ENCODE measurements at regions not wholly inside any gene's neighbourhood (a gene's known extent, or its start where the extent isn't known, plus 50 kb on each side); places are given as distances from the start of the nearest gene placed in this dataset.

DNA sequence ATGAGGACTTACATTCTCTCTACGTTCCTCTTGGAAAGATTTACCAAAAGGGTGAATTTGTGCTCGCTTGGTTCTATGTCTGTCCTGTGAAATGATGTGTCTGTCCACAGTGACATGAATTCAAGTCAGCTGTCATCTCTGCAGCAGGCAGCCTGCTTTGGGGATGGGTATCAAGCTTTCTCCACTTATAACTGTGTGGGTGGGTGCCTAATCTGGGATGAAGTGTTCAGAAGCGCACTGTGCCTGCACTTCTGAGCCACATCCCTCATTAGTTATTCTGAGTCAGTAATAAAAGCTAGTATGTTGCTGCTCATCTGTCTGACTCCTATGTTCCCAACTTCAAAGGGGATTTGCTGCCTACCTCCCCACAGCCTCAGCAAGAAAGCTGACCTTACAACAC, 86.1 kb upstream of the TUBA3C start:
- intact Hi-C loops (cut with DNase I), result no loop called here

GRCh38 chr13:19266979-19267378, 85.4 kb upstream of the TUBA3C start:
- no peaks in the 10 kb centered on the region for H3K27me3 ChIP-seq
- intact Hi-C loops (cut with DNase I), result no loop called here
- no peaks in the 10 kb centered on the region for H3K4me1 ChIP-seq
- no peak overlapping the region for H3K4me3 ChIP-seq
- no peaks in the 10 kb centered on the region for H3K9me3 ChIP-seq
- DNase-seq (ENCODE audit: low spot score in 2 of 2), result no peak
- TF ChIP-seq CTCF (IDR thresholded peaks at IDR 0.05), result no peak
- H3K27ac ChIP-seq, result no peak overlapping the region
- H3K36me3 ChIP-seq, result no peaks in the 10 kb centered on the region

More for the DNA sequence above, 86.1 kb upstream of the TUBA3C start:
- H3K36me3 ChIP-seq, result no peaks in the 10 kb centered on the region
- H3K4me1 ChIP-seq, result no peaks in the 10 kb centered on the region
- no peaks in the 10 kb centered on the region for H3K9me3 ChIP-seq
- no peak for TF ChIP-seq CTCF (IDR thresholded peaks at IDR 0.05)
- no peak for DNase-seq (ENCODE audit: low spot score in 2 of 2)
- H3K27me3 ChIP-seq, result no peaks in the 10 kb centered on the region
- no peak overlapping the region for H3K4me3 ChIP-seq
- no peak overlapping the region for H3K27ac ChIP-seq

DNA sequence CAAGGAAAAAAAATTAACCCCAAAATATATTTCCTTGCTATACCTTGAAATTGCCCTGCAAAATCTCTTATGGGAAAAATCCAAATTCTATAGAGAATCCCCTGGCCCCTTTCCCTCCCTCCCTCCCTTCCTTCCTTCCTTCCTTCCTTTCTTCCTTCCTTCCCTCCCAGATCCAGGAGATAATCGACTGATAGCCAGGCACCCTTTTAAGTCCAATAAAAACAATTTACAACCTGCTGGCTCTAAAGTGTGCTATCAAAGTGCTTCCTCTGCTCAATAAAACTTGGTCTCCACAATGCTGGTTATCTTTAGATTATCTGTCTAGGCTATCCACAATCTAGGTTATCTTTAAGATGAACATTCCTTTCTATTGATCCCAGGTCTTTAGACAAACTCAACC, 83.1 kb upstream of the TUBA3C start:
- intact Hi-C loops (cut with DNase I), result no loop called here

DNA sequence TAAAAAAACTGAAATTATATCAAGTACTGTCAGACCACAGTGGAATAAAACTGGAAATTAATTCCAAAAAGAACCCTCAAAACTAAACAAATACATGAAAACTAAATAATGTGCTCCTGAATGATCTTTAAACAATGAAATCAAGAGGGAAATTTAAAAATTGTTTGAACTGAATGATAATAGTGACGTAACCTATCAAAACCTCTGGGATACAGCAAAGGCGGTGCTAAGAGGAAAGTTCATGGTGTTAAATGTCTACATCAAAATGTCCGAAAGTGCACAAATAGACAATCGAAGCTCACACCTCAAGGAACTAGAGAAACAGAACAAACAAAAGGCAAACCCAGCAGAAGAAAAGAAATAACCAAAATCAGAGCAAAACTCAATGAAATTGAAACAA, 70.8 kb upstream of the TUBA3C start:
- Histone ChIP-seq H3K9me3 (no peaks in the 10 kb centered on the region), H3K27ac (no peak overlapping the region), H3K4me1 (no peaks in the 10 kb centered on the region), H3K27me3 (no peaks in the 10 kb centered on the region), H3K4me3 (no peak overlapping the region), H3K36me3 (no peaks in the 10 kb centered on the region)
- intact Hi-C loops (cut with DNase I), result no loop called here
- no peak for TF ChIP-seq CTCF (IDR thresholded peaks at IDR 0.05)
- no peak for DNase-seq (ENCODE audit: low spot score in 2 of 2)

More for the DNA sequence above, 83.1 kb upstream of the TUBA3C start:
- Histone ChIP-seq H3K4me3 (no peak overlapping the region), H3K4me1 (no peaks in the 10 kb centered on the region), H3K27ac (no peak overlapping the region), H3K27me3 (no peaks in the 10 kb centered on the region), H3K9me3 (no peaks in the 10 kb centered on the region), H3K36me3 (no peaks in the 10 kb centered on the region)
- TF ChIP-seq CTCF (IDR thresholded peaks at IDR 0.05), result no peak
- DNase-seq (ENCODE audit: low spot score in 2 of 2), result no peak

- intact Hi-C loops (cut with DNase I), result no loop called here
- Histone ChIP-seq H3K27me3 (no peaks in the 10 kb centered on the region), H3K36me3 (no peaks in the 10 kb centered on the region), H3K9me3 (no peaks in the 10 kb centered on the region), H3K4me3 (no peak overlapping the region), H3K4me1 (no peaks in the 10 kb centered on the region), H3K27ac (no peak overlapping the region)
- DNase-seq (ENCODE audit: low spot score in 2 of 2), result no peak
- no peak for TF ChIP-seq CTCF (IDR thresholded peaks at IDR 0.05)
Measured at GRCh38 chr13:19239114-19239860, 57.7 kb upstream of the TUBA3C start.
